ENCODE measurements at regions not wholly inside any gene's neighbourhood (a gene's known extent, or its start where the extent isn't known, plus 50 kb on each side); places are given as distances from the start of the nearest gene placed in this dataset.
A peak's percentile ranks its signal among the peaks of the same experiment; 100 is the strongest.

DNA sequence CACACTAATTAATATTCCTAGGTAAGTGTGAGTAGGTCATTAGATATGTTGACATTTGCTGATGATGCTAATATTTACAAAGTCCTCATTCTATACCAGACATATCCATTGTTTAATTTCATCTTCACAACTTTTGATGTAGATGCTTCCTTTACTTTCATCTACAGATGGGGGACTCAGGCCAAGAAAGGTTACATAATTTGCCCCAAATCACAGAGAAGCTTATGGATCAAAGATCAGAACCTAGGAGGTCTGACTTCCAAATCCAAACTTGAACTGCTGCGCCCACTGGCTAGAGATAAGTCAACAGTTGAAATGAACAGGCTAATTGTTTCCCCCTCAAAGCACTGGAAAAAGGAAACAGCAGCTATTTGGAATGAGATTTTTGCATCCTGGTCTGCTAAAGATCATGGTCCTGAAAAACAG is 95.6 kb upstream of the TMEM178A start:
- no peak for DNase-seq (ENCODE audit: low read depth)
- TF ChIP-seq, protein P1, sequence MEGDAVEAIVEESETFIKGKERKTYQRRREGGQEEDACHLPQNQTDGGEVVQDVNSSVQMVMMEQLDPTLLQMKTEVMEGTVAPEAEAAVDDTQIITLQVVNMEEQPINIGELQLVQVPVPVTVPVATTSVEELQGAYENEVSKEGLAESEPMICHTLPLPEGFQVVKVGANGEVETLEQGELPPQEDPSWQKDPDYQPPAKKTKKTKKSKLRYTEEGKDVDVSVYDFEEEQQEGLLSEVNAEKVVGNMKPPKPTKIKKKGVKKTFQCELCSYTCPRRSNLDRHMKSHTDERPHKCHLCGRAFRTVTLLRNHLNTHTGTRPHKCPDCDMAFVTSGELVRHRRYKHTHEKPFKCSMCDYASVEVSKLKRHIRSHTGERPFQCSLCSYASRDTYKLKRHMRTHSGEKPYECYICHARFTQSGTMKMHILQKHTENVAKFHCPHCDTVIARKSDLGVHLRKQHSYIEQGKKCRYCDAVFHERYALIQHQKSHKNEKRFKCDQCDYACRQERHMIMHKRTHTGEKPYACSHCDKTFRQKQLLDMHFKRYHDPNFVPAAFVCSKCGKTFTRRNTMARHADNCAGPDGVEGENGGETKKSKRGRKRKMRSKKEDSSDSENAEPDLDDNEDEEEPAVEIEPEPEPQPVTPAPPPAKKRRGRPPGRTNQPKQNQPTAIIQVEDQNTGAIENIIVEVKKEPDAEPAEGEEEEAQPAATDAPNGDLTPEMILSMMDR (conservative IDR thresholded peaks at IDR 0.05; ENCODE audit: low read length), result no peak
- H3K4me3 ChIP-seq (ENCODE audit: low read length), result no peak overlapping the region

DNA sequence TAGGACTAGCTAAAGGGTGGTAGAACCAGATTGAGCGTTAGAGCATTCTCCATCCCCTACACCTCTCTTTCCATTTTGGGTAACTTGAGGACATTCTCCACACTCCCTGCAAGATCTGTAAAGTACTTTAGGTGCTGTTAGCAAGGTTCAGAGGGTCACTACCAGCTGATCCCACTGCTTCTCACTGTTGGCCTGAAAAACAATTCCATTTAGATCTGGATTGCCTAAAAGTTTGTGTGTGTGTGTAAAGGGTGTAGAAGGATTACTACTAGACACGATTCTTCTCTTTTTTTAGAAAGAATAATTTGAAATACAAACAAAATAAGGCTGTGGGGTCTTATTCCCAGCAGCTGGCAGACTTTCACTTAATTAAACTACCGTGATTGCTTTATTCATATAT is 95.1 kb upstream of the TMEM178A start:
- TF ChIP-seq, protein P1 (conservative IDR thresholded peaks at IDR 0.05; ENCODE audit: low read length), result no peak
- no peak overlapping the region for H3K4me3 ChIP-seq (ENCODE audit: low read length)
- DNase-seq (ENCODE audit: low read depth), result no peak

DNA sequence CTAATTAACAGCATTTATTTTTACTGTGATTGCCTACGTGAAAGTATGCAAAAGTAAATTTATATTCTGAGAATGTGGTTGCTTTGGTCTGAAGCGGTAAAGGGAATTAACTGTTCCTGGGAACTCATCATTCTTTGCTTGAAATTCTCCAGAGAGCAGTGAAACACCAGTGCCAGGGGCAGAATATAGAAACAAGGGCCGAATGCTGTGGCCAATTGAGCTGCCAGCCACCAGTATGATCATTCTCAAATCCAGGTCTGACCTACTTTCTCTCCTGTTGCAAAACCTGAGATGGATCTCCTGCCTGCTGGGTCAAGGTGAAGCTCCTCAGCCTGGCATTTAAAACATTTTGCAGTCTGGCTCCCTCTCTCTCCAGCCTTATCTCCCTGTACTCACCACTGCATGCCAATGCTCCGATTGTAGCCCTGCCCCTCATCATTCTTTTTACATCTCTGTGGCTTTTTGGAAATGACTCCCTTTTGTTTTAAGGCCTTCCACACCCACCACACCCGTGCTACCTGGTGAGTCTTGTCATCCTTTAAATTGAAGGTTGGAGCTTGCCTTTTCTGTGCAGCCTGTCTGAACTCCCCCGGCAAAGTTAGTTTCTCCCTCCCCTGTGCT is 94.5 kb upstream of the TMEM178A start:
- no peak overlapping the region for H3K4me3 ChIP-seq (ENCODE audit: low read length)
- TF ChIP-seq, protein P1 (conservative IDR thresholded peaks at IDR 0.05; ENCODE audit: low read length), result no peak
- DNase-seq (ENCODE audit: low read depth), result peak; percentile 16

DNA sequence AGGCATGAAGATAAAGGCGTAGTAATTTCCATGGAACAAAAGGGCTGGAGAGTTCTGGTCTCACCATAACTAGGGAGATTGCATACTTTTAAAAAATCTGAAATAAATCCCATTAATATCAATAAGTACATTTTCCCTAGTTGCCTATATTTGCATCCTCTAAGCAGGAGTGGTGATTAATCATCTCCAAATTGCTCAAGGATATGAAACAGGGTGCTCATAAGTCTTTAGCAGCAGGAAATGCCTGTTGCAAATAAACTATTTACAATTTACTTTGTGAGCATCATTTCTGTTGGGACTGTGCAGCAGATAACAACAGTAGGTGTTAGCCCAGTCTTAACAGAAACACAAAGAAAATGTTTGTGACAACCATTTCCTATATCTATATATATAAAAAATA is 92.4 kb upstream of the TMEM178A start:
- no peak overlapping the region for H3K4me3 ChIP-seq (ENCODE audit: low read length)
- TF ChIP-seq, protein P1 (conservative IDR thresholded peaks at IDR 0.05; ENCODE audit: low read length), result no peak
- no peak for DNase-seq (ENCODE audit: low read depth)

DNA sequence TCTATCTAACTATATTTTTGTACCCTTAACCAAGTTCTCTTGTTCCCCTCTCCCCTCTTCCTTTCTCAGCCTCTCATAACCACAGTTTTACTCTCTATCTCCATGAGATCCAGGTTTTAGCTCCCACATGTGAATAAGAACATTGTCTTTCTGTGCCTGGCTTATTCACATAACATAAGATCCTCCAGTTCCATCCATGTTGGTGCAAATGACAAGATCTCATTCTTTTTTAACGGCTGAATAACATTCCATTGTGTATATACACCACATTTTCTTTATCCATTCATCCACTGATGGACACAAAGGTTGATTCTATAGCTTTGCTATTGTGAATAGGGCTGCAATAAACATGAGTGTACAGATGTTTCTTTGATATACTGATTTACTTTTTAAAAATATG is 83.9 kb upstream of the TMEM178A start:
- TF ChIP-seq, protein P1 (conservative IDR thresholded peaks at IDR 0.05; ENCODE audit: low read length), result no peak

DNA sequence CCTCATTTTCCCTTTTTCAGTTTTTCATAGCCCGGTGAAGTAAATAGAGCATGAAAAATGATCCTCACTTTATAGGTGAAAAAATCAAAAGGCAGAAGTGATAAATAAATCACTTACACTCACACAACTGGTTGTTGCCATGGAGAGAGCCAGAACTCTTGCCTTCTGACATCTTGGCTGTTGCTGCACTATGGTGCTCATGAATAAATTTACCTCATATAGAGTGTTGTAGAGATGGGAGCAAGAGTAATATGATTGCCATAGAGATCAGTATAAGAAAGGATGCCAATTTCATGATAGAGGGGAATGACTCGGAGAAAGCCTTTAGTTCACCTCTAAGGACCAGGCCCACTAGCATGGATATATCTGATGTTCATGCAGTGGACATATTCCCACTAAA is 82.5 kb upstream of the TMEM178A start:
- H3K4me3 ChIP-seq (ENCODE audit: low read length), result no peak overlapping the region
- TF ChIP-seq, protein P1 (conservative IDR thresholded peaks at IDR 0.05; ENCODE audit: low read length), result no peak
- DNase-seq (ENCODE audit: low read depth), result no peak

More for the DNA sequence above, 83.9 kb upstream of the TMEM178A start:
- H3K4me3 ChIP-seq (ENCODE audit: low read length), result no peak overlapping the region
- DNase-seq (ENCODE audit: low read depth), result no peak

DNA sequence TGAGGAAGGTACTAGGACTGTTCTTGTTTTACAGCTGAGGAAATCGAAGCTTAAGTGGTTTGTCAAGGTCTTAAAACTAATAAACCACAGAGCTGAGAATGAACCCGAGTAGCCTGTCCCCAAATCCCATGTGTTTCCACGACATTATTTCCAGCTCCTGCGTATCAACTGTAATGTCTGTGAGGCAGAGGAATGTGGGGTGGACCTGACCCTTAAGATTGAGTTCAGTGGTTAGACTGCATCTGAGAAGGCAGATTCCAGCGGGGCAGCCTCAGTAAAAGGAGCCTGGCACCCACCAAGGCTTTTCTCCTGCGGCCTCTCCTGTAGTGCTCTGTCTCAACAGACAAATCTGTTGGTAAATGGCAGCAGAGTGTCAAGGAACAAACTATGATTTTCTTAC is 81.9 kb upstream of the TMEM178A start:
- DNase-seq (ENCODE audit: low read depth), result peak; percentile 9
- TF ChIP-seq, protein P1 (conservative IDR thresholded peaks at IDR 0.05; ENCODE audit: low read length), result no peak
- H3K4me3 ChIP-seq (ENCODE audit: low read length), result no peak overlapping the region
